UCSD-AML1 (cell line): ENCODE measurements at regions not wholly inside any gene's neighbourhood (a gene's known extent, or its start where the extent isn't known, plus 50 kb on each side); places are given as distances from the start of the nearest gene placed in this dataset.

ENCODE experiments used
- DNase-seq: peaks from one replicate; lab custom pipeline; 2025; ENCODE audit not compliant: unreplicated experiment; lab: John Stamatoyannopoulos, UW

DNA sequence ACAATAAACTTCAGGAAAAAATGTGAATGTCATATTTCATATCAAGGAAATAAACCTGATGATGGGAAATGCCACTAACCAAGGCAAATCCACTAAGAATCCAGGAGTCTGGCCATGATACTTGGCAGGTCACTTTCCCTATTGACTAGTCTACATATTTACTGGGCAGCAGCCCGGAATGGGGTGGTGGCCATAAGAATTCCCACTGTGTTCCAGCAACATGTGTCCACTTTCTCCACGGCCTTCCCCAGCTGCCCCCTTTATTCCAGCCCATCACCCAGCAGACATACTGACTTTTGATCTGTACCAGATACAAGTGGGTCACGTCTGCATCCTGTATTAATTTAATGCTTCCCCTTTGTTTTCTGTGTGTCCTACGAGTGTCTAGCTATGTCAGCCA, 234.5 kb upstream of the PRDM1 start:
- DNase-seq = no peak

DNA sequence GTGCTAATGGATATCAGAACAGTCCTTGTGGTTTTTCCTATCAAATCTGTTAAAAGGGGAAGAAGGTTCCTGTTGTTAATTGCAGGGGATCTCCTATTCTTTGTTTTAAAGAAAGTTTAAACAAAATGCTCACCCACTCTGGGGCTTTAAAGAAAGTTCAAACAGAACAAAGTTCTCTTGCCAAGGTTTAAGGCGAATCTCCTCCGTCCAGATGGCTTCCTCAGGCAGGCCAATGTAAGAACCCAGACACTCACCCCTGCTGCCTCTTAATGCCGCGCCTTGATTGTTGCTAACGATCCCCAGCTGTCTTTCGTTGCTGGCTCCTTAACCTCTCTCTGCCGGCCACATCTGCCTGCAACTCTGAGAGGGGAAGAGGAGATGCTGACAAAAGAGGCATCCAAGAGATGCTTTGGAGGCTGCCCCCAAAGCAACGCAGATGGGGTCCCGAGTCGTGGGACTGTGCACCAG, 235.0 kb upstream of the PRDM1 start:
- DNase-seq = no peak

DNA sequence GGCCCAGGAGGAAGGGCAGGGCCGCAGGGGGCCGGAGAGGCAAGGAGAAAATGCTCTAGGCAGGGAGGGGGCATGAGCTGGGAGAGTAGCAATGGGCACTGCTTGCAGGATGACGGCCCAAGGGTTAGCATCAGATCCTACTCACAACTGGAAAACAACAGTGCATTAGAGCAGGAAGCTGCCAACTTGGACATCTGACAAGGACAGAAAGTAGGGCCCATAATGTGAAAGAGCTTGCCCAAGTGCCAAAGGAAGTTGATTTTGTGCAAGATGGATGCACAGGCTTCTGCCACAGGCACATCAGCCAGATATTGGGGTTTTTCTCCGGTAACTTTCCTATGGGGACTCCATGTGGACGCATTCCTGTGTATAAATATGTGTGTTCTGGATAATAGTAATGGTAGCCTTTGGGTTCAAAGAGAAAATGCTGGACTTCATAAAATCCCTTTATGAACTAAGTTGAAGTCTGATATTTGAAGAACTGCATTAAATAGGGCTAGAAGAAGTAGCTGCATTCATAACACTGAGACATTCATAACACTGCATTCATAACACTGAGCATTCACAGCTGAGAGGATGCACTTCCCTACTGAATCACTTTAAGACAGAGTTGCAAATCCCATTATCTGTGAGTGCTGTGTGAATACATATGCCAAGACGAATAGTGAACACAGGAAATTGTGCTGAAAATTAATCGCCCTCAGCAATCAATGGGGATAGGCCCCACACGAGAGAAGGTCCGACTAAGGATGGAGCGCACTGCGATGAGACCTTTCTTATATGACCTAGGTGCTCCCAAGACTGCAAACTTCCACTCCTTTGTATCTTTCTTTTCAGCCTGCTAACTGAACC, 235.6 kb upstream of the PRDM1 start:
- no peak for DNase-seq

DNA sequence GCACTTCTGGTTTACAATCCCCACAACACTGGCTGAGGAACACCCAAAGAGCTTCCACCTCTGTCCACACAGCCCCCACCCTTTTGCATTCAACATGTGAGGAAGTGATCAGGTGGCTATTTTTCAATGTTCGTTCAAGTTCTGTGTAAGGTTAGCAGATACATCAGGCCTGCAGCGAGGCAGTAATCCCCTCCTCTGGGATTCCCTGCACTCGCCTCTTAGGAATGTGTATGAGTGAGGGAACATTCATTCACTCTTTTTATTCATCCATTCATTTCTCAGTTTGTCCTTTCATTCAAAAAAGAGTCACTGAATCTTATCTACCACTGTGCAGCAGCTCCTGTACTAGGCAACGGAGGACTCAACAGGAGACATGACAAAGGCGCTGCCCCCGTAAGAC, 236.4 kb upstream of the PRDM1 start:
- DNase-seq = no peak

DNA sequence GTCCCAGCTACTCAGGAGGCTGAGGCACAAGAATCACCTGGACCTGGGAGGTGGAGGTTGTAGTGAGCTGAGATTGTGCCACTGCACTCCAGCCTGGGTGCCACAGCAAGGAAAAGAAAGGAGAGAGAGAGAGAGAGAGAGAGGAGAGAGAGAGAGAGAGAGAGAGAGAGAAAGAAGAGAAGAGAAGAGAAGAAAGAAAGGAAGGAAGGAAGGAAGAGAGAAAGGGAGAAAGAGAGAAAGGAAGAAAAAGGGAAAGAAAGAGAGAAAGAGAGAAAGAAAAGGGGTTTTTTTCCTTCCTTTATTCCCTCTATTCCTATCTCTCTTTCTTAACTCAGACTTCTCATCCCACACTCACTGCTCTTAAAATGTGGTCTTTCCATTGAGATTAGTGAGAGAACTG, 238.7 kb upstream of the PRDM1 start:
- DNase-seq = no peak

DNA sequence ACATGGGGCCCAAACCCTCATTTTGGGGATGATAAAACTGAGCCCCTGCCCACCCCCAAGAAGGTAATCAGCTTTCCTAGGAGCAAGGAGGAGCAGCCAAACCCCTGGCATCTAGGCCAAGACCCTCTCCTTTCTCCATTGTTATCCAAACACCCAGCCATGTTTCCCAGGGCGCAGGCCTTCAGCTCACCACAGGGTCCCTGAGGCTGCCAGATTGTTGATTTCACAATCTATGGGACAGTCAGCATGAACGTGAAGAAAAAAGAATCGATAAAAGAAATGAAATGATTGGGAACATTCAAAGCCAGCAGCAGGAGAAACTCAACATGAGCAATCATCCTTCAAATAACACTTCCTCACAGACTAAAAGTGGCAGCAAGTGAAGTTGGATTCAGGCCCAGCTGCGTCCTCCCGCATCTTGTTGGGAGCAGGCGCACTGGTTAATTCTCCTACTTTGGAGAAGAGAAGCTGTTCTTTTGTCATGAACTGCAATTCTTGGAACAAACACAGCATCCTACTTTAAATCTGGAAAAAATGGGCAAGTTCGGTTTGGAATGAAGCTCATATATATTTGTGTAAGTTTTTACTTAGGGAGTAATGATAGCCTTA, 241.8 kb upstream of the PRDM1 start:
- DNase-seq = no peak

DNA sequence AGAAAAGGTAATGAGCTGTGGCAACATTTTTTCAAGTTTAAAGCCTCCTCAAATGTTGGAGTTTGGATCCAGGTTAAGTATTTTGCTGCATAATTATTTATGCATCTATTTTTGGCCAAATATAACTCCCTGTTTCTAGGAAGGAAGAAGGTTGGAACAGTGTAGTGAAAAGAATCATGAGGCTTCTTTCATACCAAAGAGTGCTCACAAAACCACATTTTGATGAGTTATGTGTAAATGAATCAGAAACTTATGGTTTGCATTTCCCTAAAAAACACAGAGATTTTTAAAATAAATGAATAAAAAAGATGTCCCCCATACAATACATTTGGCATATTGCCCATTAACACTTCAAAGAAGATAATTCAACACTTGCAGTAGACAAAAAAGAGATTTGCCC, 246.9 kb upstream of the PRDM1 start:
- no peak for DNase-seq

DNA sequence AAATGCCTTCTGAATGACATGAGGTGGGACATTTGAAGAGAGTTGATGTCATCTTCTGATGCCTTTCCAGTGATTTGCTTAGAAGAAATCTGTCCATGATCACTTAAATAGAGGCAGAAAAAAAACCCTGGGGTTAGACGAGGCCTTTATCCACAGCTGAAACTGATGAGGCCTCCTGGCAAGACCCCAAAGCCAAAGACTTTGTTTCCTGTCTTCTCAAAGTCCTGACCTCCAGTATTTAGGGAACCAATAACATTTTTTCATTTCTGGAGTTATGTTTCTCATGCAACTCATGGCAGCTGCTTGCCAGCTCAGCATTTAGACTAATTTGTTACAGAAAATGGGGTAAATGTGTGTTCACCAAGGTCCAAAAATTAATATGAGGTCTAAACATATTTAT, 248.0 kb upstream of the PRDM1 start:
- DNase-seq = no peak

DNA sequence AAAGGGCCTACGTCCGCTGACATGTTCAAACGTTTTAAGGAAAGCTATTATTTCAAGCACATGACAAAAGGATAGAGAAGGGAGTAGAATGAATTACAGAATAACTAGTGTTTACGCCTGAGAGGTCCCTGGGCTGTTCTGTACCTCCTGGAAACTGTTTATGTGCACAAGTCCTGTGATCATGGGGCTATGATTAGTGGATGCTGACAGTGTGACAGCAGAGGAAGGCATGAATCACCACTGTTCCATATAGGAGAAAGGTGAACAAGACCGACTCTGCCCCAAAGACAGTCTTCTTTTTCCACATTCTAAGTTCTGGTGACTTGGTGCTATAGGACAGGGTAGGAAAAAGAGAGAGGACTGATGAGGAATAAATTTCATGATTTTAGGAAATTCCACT, 249.2 kb upstream of the PRDM1 start:
- DNase-seq = no peak

DNA sequence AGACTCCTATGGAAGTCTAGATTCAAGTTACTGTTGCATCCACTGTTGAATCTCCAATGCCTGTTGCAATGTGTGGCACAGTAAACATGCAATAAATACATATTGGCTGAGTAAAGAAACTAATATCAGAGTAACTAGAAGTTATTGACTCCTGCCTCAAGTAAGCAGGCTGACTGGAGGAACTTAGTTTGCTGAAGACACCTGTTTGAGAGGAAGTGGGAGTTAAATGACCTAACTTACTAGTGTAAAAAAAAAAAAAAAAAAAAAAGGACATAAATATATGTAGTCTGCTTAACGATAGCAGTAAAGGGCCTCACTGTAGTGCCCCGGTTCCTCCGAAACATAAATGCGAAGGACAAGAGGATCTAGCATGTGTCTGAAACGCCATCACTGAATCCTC, 249.8 kb upstream of the PRDM1 start:
- no peak for DNase-seq

DNA sequence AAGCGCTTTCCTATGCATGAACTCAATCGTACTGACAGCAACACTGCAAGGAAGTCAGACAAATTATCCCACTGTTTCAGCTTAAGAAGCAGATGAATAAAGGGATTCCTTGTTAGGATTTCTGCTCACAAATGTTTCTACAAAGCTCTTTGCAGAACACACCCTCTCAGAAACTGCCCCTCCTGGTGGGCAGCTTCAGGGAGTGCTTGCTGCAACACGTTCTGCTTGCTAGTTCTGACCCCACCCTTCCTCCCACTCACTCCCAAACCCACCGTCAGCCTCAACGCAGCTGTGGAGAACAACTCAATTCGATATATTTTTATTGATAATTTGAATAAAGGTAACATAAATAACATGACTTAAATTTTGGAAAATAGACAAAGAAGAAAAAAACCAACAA, 250.8 kb upstream of the PRDM1 start:
- DNase-seq = peak; percentile 30

DNA sequence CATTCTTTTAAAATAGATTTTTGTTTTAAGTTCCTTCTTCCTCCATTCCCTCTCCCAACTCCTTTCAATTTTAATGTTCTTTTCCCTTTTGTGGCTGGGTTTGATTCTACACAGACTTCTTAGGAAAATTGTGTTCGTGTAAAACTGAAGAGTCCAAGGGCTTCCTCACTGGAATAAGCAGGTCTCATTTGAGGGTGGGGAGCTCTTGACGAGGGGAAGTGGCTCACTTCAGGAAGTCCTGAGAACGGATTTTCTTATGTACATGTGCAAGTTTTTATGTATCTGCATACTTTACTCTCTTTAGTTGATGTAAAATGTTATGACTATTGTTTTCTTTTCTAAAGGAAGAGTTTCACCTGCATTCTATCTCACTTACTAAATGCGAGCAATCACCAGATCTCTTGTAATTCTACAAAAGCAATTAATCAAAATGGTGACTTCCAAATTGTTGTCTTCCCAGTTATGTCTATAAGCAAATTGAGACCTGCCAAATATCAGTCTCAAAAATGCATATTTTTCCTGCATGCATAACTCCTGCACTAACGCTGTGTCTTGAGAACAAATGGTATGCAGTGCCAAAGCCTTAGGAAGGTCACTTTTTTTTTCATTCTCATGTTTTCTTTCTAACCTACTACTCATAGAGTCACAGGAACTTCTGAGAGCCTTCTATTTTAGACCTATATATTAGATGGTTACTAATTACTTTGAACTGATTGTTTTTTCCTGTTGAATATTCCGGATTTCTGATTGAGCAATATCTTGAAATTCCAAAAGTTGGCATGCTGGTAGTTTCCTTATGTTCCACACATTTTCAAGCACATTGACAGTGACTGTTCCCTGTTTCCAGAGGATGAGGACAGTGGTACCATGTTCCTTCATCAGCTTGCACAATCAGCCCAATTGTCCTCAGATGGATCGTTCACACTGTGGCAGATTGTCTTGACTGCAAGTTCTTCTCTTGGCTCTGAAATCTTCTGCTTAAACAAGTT, 251.9 kb upstream of the PRDM1 start:
- DNase-seq = no peak

DNA sequence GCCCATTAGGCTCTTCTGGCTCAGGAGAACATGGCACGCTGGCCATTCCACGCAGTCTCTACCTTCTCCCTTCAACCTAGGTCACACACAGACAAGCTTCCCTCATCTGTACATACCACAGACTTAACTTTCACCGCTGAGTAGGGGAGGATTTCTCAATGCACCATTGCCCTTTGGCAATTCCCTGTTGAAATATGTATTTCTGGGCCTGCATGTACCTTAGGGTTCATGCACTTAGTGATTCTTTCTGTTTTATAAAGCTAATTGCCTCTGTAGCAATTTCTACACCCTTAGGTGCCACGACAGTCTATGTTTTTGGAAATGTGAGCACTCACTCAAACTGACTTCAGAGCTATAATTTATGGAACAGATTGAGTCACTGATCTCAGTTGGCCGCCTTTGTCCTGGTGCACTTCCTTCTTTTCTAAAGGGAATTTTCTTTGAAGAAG, 253.8 kb upstream of the PRDM1 start:
- DNase-seq = no peak

DNA sequence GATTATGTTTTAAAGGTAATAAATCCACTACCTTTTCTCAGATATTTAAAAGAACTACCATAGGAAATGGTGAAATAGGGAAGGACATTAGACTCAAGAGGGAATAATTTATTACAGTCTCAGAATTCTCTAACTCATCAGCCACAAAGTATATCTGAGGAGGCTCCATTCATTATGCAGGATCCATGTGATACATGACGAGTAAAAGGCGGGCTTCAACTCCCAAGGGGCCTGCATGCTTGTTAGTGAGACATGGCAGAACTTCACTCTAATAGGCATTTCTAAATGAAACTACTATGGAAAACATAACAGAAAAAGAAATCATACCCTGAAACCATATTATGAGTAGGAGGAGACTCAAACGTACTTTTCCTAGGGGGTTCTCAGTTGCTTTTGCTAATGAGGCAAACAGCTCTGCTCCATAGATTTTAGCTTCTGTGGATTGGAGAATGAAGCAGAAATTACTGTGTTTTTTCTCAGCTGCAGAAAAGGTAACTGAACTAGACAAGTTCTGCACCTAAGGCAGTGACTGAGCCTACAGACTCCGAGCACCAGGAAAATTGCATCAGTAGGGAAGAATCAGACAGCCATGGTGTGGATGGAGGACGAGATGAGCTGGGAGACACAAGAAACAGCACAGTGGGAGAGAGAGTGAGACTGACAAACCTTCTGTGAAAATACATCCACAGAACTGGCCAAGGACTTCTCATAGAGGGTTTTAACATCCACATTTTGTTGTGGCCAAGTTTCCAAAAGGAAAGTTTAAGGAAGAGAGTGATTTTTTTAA, 254.6 kb upstream of the PRDM1 start:
- no peak for DNase-seq

DNA sequence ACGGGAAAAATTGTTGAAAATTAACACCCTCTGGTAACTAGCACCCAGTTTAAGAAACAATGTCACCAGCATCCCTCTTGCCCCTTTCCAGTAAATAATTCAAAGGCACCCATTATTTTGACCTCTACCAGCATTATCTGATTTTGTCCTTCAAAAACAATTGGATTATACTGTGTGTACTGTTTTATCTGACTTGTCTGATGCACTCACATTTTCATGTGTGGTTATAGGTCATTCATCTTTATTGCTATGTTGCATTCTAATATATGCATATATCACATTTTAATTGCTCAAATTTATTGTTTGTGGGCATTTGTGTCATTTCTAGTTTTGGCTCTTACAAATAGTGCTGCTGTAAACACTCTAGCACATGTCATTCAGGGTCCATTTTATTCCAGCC, 260.9 kb upstream of the PRDM1 start:
- no peak for DNase-seq

DNA sequence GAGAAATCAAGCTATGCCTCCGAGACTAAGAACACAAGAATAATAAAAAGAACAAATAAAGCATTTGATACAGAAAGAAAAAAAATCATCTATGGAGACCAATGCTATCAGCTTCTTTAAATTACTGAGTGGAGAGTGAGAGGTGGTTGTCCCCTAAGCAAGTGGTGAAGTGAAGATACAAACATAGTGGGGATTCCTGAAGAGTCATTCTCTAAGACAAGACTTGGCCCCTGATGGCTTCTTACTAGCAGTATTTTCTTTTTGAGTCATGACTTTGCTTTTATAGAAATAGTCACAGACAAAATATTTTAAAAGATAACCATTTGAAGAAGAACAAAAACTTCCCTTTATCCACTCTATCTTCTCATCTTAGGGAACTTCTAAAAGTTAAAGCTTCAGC, 261.4 kb upstream of the PRDM1 start:
- no peak for DNase-seq

DNA sequence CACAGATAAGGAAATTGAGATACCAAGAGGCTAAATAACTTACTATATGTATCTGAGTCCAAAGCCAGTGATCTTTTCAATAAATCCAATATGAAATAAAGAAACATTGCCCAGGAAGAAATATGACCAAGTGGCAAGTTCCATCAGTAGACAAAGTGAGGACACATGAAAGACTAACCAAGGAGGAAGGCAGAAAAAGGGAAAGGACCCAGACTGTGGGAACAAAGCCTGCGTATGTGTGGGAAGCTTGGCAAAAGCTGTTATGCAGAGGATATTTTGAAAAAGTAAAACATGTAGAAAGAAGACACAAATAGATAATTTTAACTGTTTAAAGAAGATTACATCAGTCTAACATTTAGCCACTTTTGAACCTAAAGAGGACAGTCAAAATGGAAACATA, 264.4 kb upstream of the PRDM1 start:
- DNase-seq = no peak

DNA sequence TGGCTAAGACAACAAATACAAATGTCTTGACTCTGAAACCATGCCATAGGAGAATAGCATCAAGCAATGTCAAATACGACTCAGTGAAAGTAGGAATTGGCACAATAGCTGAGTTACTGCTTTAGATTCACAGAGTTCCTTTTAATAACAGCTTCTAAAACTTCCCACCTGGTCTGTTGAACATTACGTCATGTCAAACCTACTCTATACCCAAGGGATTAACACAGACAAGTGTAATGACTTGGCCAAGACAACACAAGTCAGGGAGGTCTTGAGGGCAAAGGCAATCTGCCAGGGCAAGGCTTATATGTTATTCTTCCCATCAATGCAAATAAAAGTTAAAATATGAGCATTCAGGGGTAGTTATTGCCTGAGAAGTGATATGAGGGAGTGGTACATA, 265.1 kb upstream of the PRDM1 start:
- DNase-seq = no peak

DNA sequence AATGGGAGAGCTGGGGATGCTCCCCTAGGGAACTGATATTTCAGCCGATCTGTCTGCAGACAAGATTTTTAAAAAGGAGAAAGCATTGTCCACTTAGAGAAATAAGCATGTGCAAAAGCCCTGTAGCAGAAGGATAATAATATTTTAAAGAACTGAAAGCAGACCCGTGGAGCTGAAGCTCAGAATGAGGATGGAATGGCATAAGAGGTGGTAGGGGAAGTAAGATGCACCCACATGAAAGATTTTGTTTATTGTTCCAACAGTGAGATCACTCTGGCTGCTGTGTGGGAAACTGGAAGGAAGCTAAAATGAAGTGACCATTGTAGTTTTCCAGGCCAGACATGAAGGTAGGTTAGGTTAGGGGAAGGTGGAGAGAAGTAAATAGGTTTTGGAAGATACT, 266.4 kb upstream of the PRDM1 start:
- no peak for DNase-seq

DNA sequence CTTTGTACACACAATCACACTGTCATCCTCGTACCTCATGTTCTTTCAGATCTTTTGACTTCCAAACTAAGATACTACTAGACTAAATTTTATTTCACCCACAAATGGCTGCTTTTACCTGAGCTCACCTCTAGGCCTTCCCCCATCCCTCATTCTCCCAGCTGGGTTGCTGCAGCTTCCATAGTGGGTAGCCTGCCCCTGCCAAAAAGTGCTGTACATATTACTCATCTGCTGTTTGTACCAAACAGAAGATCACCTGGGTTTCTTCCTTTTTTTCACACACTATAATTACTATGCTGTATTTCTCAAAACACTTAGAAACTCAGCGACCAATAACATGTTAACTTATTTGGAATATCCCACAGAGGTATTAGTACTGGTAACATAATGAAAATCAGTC, 267.6 kb upstream of the PRDM1 start:
- no peak for DNase-seq

DNA sequence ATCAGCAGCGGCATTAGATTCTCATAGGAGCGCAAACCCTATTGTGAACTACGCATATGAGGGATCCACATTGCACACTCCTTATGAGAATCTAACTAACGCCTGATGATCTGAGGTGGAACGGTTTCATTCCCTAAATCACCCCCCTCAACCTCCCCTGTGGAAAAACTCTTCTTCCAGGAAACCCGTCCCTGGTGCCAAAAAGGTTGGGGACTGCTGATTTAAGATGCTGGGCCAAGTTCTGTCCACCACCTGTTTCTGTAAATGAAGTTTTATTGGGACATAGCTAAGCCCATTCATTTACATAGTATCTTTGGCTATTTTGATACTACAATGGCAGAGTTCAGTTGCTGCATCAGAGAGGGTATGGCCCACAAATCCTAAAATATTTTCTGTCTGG, 268.2 kb upstream of the PRDM1 start:
- DNase-seq = no peak
